ENCODE measurements at regions not wholly inside any gene's neighbourhood (a gene's known extent, or its start where the extent isn't known, plus 50 kb on each side); places are given as distances from the start of the nearest gene placed in this dataset.

DNA sequence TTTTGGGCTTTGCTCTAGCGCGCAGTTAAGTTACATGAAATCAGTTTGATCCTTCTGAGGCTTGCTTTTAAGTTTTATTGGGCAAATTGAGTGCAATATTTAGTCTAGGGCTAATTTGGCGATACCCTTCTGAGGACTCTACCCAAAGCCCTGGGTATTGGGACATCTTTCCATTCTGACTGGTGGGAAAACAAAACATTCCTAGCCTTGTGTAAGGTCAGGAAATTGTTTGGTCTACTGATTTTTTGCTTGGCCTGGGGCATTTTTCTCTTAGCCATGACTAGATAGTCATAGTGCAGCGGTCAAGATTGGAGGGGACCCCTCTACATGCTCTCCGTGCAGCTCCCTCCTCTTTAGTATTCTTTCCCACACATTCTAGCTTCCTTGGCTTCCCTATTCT, 189.6 kb upstream of the PTGFR start:
- TF ChIP-seq CEBPB (IDR thresholded peaks at IDR 0.05) (no peak), FOXM1 (IDR thresholded peaks at IDR 0.05; ENCODE audit: borderline replicate concordance, low read depth) (no peak)
